H9 (cell line): ENCODE measurements at regions not wholly inside any gene's neighbourhood (a gene's known extent, or its start where the extent isn't known, plus 50 kb on each side); places are given as distances from the start of the nearest gene placed in this dataset.

Source experiments
- DNase-seq: peaks from one replicate; pipeline ENCODE4 v3.0.0-alpha.2; 2017
- H2AFZ ChIP-seq: one replicate; pipeline ENCODE4 v1.6.1; 2013; ENCODE audit warnings: mild to moderate bottlenecking, low read length, control low read depth, moderate library complexity
- H2AK5ac ChIP-seq: 2 replicates; pipeline ENCODE4 v1.6.1; 2013; ENCODE audit warnings: low read length, control low read depth, mixed read lengths; ENCODE audit not compliant: insufficient read length
- H2BK120ac ChIP-seq: one replicate; pipeline ENCODE4 v1.6.1; 2013; ENCODE audit warnings: low read depth, mild to moderate bottlenecking, low read length, control low read depth, inconsistent platforms; ENCODE audit not compliant: poor library complexity, severe bottlenecking
- H2BK12ac ChIP-seq: 2 replicates; pipeline ENCODE4 v1.6.1; 2013; ENCODE audit warnings: low read length, control low read depth, mixed read lengths, low read depth; ENCODE audit not compliant: insufficient read length
- H2BK15ac ChIP-seq: 2 replicates; pipeline ENCODE4 v1.6.1; 2013; ENCODE audit warnings: low read depth, low read length, control low read depth
- H2BK20ac ChIP-seq: one replicate; pipeline ENCODE4 v1.6.1; 2013; ENCODE audit warnings: low read depth, mild to moderate bottlenecking, low read length, control low read depth, inconsistent platforms; ENCODE audit not compliant: poor library complexity, severe bottlenecking
- H2BK5ac ChIP-seq: 2 replicates; pipeline ENCODE4 v1.6.1; 2013; ENCODE audit warnings: low read length, control low read depth, mixed read lengths; ENCODE audit not compliant: insufficient read length
- H3K14ac ChIP-seq: 2 replicates; pipeline ENCODE4 v1.6.1; 2013; ENCODE audit warnings: low read length, control low read depth; ENCODE audit not compliant: insufficient read depth
- H3K18ac ChIP-seq: 2 replicates; pipeline ENCODE4 v1.6.1; 2013; ENCODE audit warnings: low read depth, mild to moderate bottlenecking, mixed read lengths, low read length, control low read depth; ENCODE audit not compliant: insufficient read length
- H3K23ac ChIP-seq: 2 replicates; pipeline ENCODE4 v1.6.1; 2013; ENCODE audit warnings: low read length, control low read depth, mixed read lengths, low read depth; ENCODE audit not compliant: insufficient read length
- H3K23me2 ChIP-seq: 2 replicates; pipeline ENCODE4 v1.6.1; 2013; ENCODE audit warnings: low read depth, mild to moderate bottlenecking, mixed read lengths, low read length, control low read depth; ENCODE audit not compliant: insufficient read length, poor library complexity, severe bottlenecking
- H3K27ac ChIP-seq: 2 replicates; pipeline ENCODE4 v1.5.1; 2013; ENCODE audit warnings: low read length, control low read depth, mixed read lengths, low read depth; ENCODE audit not compliant: insufficient read length
- H3K27me3 ChIP-seq: 2 replicates; pipeline ENCODE4 v1.6.1; 2013; ENCODE audit warnings: low read length, control low read depth, inconsistent platforms; ENCODE audit not compliant: insufficient read depth
- H3K4ac ChIP-seq: 2 replicates; pipeline ENCODE4 v1.6.1; 2013; ENCODE audit warnings: low read depth, mild to moderate bottlenecking, control low read depth, inconsistent platforms, low read length, moderate library complexity
- H3K4me1 ChIP-seq: 2 replicates; pipeline ENCODE4 v1.6.1; 2013; ENCODE audit warnings: low read length, control low read depth, inconsistent platforms; ENCODE audit not compliant: insufficient read depth
- H3K4me2 ChIP-seq: 2 replicates; pipeline ENCODE4 v1.6.1; 2013; ENCODE audit warnings: low read length, control low read depth, mixed read lengths; ENCODE audit not compliant: insufficient read length, insufficient read depth
- H3K56ac ChIP-seq: 2 replicates; pipeline ENCODE4 v1.6.1; 2013; ENCODE audit warnings: low read depth, mild to moderate bottlenecking, mixed read lengths, low read length, control low read depth; ENCODE audit not compliant: insufficient read length
- H3K79me1 ChIP-seq: 2 replicates; pipeline ENCODE4 v1.6.1; 2013; ENCODE audit warnings: low read depth, mild to moderate bottlenecking, moderate library complexity, low read length, control low read depth, inconsistent platforms; ENCODE audit not compliant: insufficient read depth, poor library complexity, severe bottlenecking
- H3K79me2 ChIP-seq: 2 replicates; pipeline ENCODE4 v1.6.1; 2013; ENCODE audit warnings: low read length, control low read depth, inconsistent platforms; ENCODE audit not compliant: insufficient read depth
- H3K9ac ChIP-seq: 2 replicates; pipeline ENCODE4 v1.6.1; 2013; ENCODE audit warnings: low read length, control low read depth, mixed read lengths; ENCODE audit not compliant: insufficient read length; ENCODE audit errors: extremely low read depth
- H3K9me3 ChIP-seq: one replicate; pipeline ENCODE4 v1.6.1; 2013; ENCODE audit warnings: low read depth, low read length, inconsistent platforms; ENCODE audit not compliant: control insufficient read depth
- H3T11ph ChIP-seq: one replicate; pipeline ENCODE4 v1.6.1; 2013; ENCODE audit warnings: mild to moderate bottlenecking, low read length, control low read depth, inconsistent platforms
- H4K20me1 ChIP-seq: one replicate; pipeline ENCODE4 v1.6.1; 2013; ENCODE audit not compliant: control insufficient read depth, insufficient read length, insufficient read depth
- H4K5ac ChIP-seq: 2 replicates; pipeline ENCODE4 v1.6.1; 2013; ENCODE audit warnings: low read depth, mild to moderate bottlenecking, mixed read lengths, low read length, control low read depth; ENCODE audit not compliant: insufficient read length
- H4K8ac ChIP-seq: replicated peaks from 2 replicates; pipeline ENCODE4 v1.6.1; 2013; ENCODE audit warnings: low read length, control low read depth, mixed read lengths, low read depth; ENCODE audit not compliant: insufficient read length
- H4K91ac ChIP-seq: 2 replicates; pipeline ENCODE4 v1.6.1; 2013; ENCODE audit warnings: low read depth, mild to moderate bottlenecking, moderate library complexity, mixed read lengths, low read length, control low read depth; ENCODE audit not compliant: insufficient read length
- H3K27ac Mint-ChIP-seq, 3 experiments: 2 replicates in 2 of 3; 3 replicates in 1 of 3; pipeline ENCODE4 v1.8.0; 2020 to 2021; ENCODE audit warnings: mixed read lengths in 3 of 3, mild to moderate bottlenecking in 1 of 3, moderate library complexity in 1 of 3
- H3K27me3 Mint-ChIP-seq: 2 replicates; pipeline ENCODE4 v1.8.0; 2021; ENCODE audit warnings: low read depth, mild to moderate bottlenecking, moderate library complexity, mixed read lengths
- H3K36me3 Mint-ChIP-seq, 3 experiments: 2 replicates in 2 of 3; 3 replicates in 1 of 3; pipeline ENCODE4 v1.8.0; 2020 to 2021; ENCODE audit warnings: low read depth in 3 of 3, mixed read lengths in 3 of 3; ENCODE audit not compliant: insufficient read depth in 1 of 3
- H3K4me1 Mint-ChIP-seq, 2 experiments: 2 replicates each; pipeline ENCODE4 v1.8.0; 2020; ENCODE audit warnings: mixed read lengths in 2 of 2
- H3K4me3 Mint-ChIP-seq, 2 experiments: 2 replicates in 1 of 2; 3 replicates in 1 of 2; pipeline ENCODE4 v1.8.0; 2020 to 2021; ENCODE audit warnings: mild to moderate bottlenecking in 2 of 2, mixed read lengths in 2 of 2, moderate library complexity in 1 of 2
- H3K9me3 Mint-ChIP-seq, 2 experiments: 2 replicates in 1 of 2; 3 replicates in 1 of 2; pipeline ENCODE4 v1.8.0; 2020; ENCODE audit warnings: mild to moderate bottlenecking in 2 of 2, mixed read lengths in 2 of 2, moderate library complexity in 1 of 2
- CTCF ChIP-seq: fragments of 200-600 bp; sonication (generic); conservative IDR thresholded peaks from 3 replicates; pipeline ENCODE4 v1.8.0; 2021; ENCODE audit warnings: antibody characterized with exemption, mild to moderate bottlenecking
- WGBS: extraction: QIAGEN DNeasy Blood & Tissue Kit; methylation state at CpG from one replicate; pipeline ENCODE4 v1.1.7; 2013; ENCODE audit warnings: missing lambda C conversion rate, low lambda C conversion rate, mixed read lengths; ENCODE audit not compliant: insufficient read length; ENCODE audit errors: extremely low coverage; 5-methylcytosine and 5-hydroxymethylcytosine counted together

GRCh38 chr13:90436697-90437096 is 910.8 kb upstream of the MIR17HG start:
- no peak overlapping the region for H2BK15ac ChIP-seq
- no peak overlapping the region for H2BK5ac ChIP-seq
- H2BK12ac ChIP-seq: no peak overlapping the region
- H3T11ph ChIP-seq: no peak overlapping the region
- H3K79me2 ChIP-seq: no peaks in the 10 kb centered on the region
- H3K79me1 ChIP-seq: no peaks in the 10 kb centered on the region
- no CpG with 5 or more reads among the region's 4 CpGs for whole genome bisulfite sequencing
- no peak overlapping the region for H4K5ac ChIP-seq
- H3K36me3 Mint-ChIP-seq: no peaks in the 10 kb centered on the region
- H2AK5ac ChIP-seq: no peak overlapping the region
- H3K23me2 ChIP-seq: no peaks in the 10 kb centered on the region
- DNase-seq: no peak
- no peaks in the 10 kb centered on the region for H3K9me3 ChIP-seq
- no peak overlapping the region for H2BK120ac ChIP-seq
- H3K9ac ChIP-seq: no peak overlapping the region
- no peak for TF ChIP-seq CTCF
- H3K4ac ChIP-seq: no peak overlapping the region
- no peaks in the 10 kb centered on the region for H3K27me3 ChIP-seq
- no peaks in the 10 kb centered on the region; a peak in 1 of 5 replicates for H3K9me3 Mint-ChIP-seq
- H4K20me1 ChIP-seq: no peaks in the 10 kb centered on the region
- no peak overlapping the region for H3K27ac ChIP-seq
- H2AFZ ChIP-seq: no peak overlapping the region
- no peak overlapping the region for H3K18ac ChIP-seq
- H3K23ac ChIP-seq: no peak overlapping the region
- H3K56ac ChIP-seq: no peak overlapping the region
- no peak overlapping the region for H2BK20ac ChIP-seq
- no peak overlapping the region for H3K27ac Mint-ChIP-seq
- no peaks in the 10 kb centered on the region for H3K27me3 Mint-ChIP-seq
- no peak overlapping the region for H3K4me3 Mint-ChIP-seq
- peaks cover 0 to 4% of the 10 kb centered on the region in 2 experiments; a peak in 2 of 4 replicates for H3K4me1 Mint-ChIP-seq
- H3K4me2 ChIP-seq: no peak overlapping the region
- H3K4me1 ChIP-seq: no peaks in the 10 kb centered on the region; the same call in 1 of the 2 replicates
- no peak overlapping the region for H4K8ac ChIP-seq
- no peak overlapping the region for H4K91ac ChIP-seq
- no peak overlapping the region for H3K14ac ChIP-seq
